ENCODE measurements at regions not wholly inside any gene's neighbourhood (a gene's known extent, or its start where the extent isn't known, plus 50 kb on each side); places are given as distances from the start of the nearest gene placed in this dataset.
"Not testable (repeated sequence)": the region's sequence is repeated elsewhere in the genome, so short reads cannot be mapped to it uniquely, and the experiment has no call there.

DNA sequence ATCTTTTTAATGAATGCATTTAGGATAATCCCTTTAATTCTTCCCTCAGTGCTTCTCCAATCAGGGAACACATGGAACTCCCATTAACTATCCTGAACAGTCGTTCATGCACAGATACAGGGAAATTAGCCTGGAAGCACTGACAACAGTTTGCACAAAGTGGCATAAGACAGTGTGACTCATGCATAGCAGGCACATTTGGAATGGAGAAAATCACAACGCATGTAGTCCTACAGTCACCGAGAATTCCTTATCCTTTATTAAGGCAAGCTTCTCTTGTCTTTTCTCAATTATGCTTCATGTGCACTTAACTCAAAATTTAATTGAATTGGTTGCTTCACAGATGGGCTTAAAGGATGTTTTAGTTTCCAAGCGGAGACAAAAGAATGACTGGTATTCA is 155.0 kb upstream of the CRBN start:
- DNase-seq (ENCODE audit: low spot score), result no peak

DNA sequence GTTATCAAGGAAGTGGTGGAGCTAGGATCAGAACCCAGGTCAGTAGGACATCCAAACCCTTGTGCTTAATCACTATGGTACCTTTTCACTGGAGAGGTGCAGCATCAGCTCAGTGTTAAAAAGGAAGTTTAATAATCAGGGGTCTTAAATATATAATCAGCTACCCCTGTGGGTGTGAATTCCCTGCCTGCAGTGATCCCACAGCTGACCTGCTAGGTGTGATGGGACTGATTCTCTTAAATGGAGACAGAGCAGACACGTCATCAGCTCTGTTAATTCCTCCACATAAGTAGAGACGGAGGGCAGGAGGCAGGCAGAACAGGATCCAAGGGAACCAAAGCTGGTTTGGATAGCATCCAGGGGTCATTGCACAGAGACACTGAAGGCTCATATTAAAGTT is 154.1 kb upstream of the CRBN start:
- DNase-seq (ENCODE audit: low spot score), result no peak

DNA sequence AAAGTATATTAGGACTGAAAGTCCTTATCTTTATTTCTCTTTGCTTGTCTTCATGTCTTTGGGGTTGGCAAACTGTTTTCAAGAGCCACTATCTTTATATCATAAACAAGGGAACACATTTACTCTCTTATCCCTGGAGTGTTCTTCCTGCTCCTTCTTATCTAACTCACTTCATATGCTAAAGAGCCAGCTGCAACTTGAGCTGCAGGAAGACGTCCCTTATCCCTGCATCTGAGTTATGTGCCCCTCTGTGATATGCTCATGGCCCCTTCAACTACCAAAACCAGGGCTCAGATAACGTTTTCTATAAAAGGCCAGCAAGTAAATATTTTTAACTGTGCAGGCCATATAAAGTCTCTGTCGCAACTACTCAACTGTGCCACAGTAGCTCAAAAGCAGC is 137.0 kb upstream of the CRBN start:
- DNase-seq (ENCODE audit: low spot score), result no peak

DNA sequence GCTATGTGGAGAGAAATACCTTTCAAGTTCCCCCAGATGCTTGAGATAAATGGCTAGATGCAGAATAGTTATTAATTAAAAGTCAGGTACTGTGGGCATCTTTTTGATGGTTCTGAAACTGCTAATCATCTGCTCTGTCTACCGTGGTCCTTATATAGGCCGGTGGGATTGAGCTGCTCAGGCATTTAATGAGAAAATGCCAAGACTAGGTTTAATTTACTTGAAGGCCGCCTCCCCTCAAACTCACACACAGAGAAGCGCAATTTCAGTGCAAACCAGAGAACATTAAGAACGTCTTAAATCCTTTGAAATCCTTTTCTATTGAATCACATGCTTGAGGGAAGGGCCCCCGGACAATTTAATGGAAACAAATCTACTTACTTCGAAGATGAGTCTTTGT is 136.4 kb upstream of the CRBN start:
- DNase-seq (ENCODE audit: low spot score), result no peak

DNA sequence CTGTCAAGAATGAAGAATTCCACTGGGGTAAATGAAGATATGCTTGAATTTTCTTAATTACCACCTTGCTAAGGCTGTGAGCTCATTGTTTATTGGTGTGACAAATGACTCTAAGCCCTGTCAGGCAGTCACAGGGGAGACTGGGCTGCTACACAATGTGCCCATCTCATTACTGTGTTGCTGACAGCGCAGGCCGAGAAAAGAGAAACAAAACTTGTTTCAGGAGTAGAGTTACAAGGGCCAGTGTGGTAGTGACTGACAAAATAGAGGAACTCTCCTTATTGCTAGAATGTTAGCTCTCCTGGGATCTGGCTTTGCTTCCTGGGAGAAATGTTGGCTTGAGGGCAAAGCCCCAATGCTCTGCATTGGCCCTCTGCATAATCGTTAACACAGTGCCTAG is 130.4 kb upstream of the CRBN start:
- DNase-seq (ENCODE audit: low spot score), result no peak

DNA sequence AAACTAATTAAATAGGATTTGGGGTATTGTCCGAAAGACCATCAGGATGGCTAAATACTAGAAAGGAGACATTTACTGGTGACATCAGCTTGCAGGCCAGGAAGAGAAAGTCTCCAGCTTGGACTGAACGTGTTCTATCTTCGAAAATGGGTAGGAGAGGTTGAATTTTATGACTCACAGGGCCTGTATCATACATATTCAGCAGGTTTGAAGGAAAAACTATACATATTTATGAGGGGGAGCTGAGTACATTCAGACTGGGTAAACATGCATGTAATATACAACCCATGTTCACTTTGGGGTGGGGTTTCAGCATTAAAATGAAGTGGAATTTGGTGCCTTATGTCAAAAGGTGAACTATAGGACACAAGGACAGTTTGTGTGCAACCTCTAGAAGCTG is 129.3 kb upstream of the CRBN start:
- no peak for DNase-seq (ENCODE audit: low spot score)

DNA sequence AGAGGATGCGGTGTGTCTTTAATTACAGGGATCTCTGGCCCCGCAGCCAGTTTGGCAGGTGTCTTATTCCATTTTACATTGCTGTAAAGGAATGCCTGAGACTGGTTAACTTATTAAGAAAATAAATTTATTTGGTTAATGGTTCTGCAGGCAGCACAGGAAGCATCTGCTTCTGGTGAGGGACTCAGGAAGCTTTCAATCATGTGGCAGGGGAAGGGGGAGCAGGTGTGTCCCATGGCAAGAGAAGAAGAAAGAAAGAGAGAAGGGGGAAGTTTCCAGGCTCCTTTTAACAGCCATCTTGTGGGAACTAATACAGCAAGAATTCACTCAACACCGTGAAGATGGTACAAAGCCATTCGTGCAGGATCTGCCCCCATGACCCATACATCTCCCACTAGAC is 128.0 kb upstream of the CRBN start:
- DNase-seq (ENCODE audit: low spot score), result no peak

DNA sequence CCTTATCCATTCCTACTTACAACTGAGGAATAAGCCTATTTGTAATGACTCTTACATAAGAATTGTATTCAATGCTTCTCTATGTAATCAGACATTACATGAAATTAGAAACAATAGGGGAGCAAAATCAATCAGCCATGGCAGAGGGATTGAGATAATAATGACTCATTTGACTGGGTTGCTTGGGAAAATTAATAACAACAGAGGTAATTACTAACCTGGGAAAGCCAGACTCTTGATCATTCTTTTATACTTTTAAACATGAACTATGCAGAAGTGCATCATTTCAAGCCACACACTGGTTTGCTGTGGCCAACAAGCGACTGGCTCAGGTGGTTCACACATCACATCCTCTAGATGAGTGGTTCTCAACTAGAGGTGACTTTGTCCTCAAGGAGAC is 126.3 kb upstream of the CRBN start:
- DNase-seq (ENCODE audit: low spot score), result no peak

DNA sequence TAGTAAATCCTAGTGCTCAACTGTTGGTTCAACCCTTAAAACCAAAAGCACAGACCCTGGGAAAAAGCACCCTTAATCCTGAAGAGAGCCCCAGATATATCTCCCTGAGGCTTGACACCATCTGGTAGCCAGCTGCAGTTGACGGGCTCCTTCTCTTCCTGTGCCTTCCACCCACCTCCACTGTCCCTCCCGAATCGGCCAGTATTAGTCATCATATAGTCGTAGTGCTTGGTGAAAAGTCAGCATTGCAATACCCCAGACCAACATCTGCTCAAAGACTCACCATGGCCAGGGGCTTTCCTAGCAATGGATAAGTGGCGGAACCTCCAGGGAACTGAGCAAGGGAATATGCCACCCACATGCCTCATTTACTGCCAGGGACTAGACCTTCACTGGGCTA is 125.6 kb upstream of the CRBN start:
- DNase-seq (ENCODE audit: low spot score), result no peak

DNA sequence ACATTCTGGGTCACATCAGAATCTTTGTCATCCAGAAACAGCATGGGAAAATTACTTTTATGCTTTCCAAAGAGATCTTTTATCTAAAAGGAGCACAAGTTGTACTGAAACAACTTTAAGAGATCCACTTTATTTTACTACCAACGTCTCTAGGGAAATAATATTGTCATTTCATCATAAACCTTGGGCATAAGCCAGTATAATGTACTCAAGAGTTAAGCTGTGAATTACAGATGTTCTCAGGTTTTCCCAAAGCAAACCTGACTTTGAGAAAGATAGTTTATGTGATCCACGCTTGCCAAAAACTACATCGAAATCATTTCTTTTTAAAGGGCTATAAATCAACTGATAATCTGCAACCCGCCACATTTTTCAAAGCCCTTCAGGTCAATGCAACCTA is 124.1 kb upstream of the CRBN start:
- no peak for DNase-seq (ENCODE audit: low spot score)

DNA sequence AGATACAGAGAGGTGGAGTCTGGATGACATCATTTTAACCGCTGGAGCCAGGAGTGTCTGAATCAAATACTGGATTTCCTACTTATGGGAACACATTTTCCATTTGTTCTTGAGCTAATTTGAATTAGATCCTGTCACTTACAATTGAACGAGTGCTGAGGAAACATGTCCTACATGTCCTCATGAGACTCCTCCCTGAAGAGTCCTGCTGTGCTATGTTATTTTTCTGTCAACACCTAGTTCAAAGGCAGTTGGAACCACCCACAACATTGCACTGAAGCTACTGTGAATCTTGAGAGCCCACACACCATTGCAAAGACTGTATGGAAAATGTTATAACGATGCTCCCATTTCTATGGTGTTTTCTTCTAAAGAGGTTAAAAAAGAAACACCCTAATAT is 123.5 kb upstream of the CRBN start:
- DNase-seq (ENCODE audit: low spot score), result no peak

DNA sequence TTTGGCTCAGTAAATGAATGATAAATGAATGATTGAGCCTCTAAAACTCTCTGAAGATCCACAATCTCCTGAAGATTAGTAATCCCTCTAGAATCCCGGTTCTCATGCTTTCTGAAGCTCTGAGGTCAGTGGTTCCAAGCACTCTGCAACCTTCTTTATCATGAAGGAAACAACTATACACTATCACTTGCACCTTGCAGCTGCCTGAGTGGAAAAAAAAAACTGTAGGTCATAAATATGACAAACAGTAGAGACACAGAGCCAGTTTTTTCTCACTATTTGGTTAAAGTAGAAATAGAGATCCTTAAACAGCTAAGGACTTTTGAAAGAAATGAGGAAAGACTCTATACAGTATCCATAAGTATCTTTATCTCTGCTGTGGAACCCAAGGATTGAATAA is 122.0 kb upstream of the CRBN start:
- DNase-seq (ENCODE audit: low spot score), result no peak

DNA sequence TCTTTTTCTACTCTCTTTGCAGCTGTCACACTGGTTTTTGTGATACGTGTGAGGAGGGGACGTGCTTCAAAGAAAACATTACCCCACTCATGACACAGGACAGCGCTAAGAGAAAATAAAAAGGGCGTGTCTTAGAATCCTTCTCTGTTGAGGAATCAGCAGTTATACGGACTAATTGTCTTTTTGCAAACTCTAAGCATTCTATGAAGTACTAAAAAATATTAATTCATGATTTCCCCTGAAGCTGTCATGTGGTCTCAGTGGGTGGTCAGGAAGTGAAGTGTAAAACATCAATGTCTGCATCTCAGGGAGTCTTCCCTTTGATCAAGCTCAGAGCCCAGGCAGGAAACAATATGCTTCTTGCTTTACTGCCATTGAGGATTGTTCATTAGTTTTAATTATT is 117.5 kb upstream of the CRBN start:
- DNase-seq (ENCODE audit: low spot score), result no peak

DNA sequence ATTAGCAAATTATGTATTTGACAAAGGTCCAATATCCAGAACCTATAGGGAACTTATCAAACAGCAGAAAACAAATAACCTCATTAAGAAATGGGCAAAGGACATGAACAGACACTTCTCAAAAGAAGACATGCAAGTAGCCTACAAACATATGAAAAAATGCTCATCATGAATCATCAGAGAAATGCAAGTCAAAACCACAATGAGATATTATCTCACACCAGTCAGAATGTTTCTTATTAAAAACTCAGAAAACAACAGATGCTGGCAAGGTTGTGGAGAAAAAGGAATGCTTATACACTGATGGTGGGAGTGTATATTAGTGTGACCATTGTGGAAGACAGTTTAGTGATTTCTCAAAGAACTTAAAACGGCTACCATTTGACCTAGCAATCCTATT is 116.1 kb upstream of the CRBN start:
- no peak for DNase-seq (ENCODE audit: low spot score)

DNA sequence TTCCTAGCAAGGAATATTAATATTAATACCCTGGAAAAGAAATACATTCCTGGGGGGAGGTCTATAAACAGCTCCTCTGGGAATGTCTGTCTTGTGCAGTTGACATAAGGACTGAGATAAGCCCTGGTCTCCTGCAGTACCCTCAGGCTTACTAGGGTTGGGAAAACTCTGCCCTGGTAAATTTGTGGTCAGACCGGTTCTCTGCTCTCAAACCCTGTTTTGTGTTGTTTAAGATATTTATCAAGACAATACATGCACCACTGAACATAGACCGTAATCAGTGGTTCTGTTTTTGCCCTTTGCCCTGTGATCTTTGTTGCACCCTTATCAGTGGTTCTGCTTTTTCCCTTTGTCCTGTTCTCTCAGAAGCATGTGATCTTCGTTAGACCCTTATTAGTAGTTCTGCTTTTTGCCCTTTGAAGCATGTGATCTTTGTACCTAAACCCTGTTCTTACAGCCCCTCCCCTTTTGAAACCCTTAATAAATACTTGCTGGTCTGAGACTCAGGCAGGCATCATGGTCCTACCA is 112.3 kb upstream of the CRBN start:
- not testable (repeated sequence) for DNase-seq (ENCODE audit: low spot score)

DNA sequence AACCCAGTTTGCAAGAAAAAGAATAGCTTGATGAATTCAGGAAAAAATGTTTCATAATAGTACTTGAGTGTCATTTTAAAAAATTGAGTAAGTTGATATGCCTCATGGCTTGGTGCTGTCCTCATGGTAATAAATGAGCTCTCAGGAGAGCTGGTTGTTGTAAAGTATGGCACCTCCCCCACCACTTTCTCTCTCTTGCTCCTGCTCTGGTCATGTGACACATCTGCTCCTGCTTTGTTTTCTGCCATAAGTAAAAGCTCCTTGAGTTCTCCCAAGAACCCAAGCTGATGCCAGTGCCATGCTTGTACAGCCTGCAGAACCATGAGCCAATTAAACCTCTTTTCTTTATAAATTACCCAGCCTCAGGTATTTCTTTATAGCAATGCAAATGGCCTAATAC is 108.8 kb upstream of the CRBN start:
- no peak for DNase-seq (ENCODE audit: low spot score)

DNA sequence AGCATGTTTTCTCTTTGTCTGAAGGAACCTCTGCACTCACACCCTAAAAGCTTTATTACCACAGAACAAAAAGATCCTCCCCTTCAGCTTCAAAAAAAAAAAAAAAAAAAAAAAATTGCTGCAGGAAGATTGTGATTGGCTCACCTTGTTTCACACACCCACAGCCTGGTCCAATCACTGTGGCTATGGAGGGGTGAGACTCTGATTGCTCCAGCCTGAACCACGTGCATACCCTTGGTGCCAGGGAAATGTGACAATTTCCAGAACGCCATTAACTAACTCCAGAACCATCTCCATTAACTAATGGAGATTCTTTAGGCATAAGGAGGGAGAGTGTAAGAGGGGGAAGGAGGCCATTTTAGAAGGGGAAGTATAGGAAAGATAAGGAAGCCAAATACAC is 106.5 kb upstream of the CRBN start:
- no peak for DNase-seq (ENCODE audit: low spot score)

DNA sequence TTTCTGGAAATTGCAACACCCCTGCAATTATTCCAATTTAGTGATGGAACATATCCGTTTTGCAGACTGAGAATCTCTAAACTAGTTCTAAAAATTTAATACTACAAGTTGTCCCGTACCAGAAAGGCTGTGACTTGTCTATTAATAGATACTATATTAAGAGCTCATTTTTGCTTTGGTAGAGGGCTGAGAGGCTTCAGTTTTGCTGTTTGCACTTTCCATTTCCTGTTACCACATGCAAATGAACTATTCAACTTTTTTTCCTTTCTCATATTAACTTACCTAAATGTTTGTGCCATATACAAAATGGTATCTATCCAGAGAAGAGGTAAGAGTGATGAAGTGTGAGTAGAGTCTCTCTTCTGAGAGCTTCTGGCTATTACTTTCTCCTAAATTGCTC is 101.5 kb upstream of the CRBN start:
- no peak for DNase-seq (ENCODE audit: low spot score)

DNA sequence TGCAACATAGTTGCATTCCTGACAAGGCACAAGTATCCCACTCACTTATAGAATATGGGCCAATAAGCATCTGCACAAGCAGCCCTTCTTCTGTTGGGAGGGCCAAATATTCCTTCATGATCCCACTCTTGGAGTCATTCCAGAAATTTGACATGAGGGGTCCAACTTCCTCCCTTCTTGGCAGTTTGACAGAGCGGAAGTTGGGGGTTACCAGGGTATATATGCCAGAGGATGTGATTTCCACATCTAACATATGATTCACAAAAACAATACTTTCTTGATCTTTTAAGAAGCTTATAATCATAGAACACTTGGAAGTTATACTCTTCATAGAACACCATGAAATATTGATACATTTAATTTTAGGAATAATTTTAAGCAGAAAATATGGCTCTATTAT is 100.9 kb upstream of the CRBN start:
- no peak for DNase-seq (ENCODE audit: low spot score)

DNA sequence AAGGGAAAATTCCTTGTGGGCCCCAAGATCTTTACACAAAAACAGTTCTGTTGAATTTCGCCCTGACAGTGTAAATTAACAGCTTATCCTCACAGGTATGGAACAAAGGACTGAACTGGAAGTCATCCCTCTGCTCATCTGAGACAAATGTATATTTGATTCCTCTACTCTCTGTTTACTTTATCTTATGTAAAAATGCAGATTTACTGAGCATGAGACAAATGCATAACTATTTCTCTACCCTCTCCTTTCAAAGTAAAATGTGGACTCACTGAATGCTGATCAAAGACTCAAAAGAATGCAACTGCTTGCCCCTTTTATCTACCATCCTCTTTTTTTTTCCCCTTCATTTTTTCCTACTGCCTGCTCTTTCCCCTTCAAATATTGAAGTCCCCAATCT is 98.6 kb upstream of the CRBN start:
- DNase-seq (ENCODE audit: low spot score), result no peak

DNA sequence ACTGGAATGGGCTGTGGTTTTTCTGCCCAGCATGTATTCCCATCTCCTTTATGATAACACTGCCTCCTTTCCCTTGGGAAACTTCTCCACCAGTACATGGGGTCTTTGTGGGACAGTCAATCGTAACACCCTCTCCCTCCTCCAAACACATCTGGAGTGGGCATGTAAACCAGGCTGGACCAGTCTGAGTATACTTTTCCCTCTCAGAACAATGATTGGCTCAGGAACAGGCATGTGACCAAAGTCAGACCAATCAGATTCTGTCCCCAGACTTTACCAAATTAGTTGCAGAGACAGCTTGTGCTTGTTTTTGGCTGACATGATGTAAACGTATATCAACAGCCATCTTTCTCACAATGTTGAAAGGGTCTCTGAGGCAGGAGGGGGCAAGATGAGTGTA is 97.1 kb upstream of the CRBN start:
- DNase-seq (ENCODE audit: low spot score), result no peak

DNA sequence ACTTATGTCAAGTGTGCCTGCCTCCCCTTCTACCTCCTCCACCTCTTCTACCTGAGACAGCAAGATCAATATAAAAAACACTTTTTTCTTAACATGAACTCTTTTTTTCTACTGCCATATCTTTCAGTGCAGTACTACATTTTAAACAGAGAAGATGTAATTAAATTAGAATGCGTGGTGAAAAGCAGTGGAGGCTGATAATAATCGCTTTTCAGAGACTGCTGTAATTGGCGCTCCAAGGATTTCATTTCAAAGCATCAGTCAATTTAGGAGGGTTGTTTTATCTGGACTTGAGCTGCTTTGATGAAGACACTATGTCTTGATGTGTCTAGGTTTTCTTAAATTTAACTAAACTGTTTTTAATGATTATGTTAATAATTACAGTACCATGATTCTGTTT is 85.3 kb upstream of the CRBN start:
- no peak for DNase-seq (ENCODE audit: low spot score)

DNA sequence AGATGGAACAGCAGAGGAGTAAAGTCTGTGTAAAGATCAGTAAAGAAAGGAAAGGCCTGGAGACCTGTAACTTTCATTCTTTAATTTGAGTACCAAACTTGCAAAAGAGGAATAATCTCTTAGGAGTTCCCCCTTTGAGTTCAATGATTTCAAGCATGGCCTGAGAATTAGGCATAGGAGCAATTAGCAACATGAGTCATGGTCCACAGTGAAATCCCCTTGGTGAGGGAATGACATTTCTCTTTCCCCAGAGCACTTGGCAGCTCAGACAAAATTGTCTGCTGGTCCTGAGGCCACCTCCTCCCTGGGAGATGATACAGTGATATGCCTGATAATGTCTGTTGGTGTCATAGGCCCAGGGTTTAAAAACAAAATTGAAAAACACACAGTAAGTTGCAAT is 81.4 kb upstream of the CRBN start:
- DNase-seq (ENCODE audit: low spot score), result no peak

DNA sequence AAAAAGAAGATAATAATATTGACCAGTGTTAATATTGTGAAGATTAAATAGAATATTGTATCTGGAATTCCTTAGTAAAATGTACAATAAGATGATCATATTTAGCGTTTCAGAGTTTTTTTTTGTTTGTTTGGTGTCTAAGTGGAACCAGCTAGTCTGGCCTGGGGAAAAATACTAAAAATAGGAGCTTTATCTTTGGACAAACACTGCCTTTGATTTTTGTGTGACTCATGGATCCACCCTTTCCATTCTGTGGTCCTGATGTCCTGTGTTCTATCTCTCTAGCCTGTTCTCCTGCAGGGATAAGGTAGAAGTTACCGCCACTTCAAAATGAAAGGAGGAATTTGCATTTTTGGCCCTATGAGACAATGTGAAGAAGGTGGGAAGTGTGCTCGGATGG is 79.7 kb upstream of the CRBN start:
- DNase-seq (ENCODE audit: low spot score), result no peak

DNA sequence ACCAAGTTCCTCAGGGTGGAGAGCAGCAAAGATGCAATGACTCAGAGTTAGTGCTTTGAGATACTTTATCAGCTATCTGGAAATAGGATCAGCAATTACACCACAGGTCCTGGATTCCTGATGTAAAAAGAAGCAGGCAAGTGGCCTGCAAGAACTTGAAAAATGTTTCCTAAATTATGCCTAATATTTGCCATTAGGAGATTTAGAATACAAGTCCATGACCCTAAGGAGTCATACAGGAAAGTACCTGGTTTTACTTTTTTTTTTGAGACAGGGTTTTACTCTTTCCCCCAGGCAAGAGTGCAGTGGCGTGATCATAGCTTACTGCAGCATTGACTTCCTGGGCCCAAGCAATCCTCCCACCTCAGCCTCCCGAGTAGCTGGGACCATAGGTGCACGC is 78.8 kb upstream of the CRBN start:
- DNase-seq (ENCODE audit: low spot score), result no peak
